Memory B cell (primary cell): ENCODE measurements at regions not wholly inside any gene's neighbourhood (a gene's known extent, or its start where the extent isn't known, plus 50 kb on each side); places are given as distances from the start of the nearest gene placed in this dataset.
"Not testable (repeated sequence)": the region's sequence is repeated elsewhere in the genome, so short reads cannot be mapped to it uniquely, and the experiment has no call there.

ENCODE experiments used
- ATAC-seq: fragments of 150-1000 bp; cut with Tn5 transposase; 2 replicates; pipeline ENCODE4 v1.10.0; 2021; ENCODE audit warnings: low read depth, mild to moderate bottlenecking, moderate library complexity
- DNase-seq, 2 donors: peaks; one replicate each; pipeline ENCODE4 v3.0.0; 2022; ENCODE audit warnings: low spot score in 2 of 2
- H3K27ac Mint-ChIP-seq: one replicate; pipeline ENCODE4 v1.8.0; 2022; ENCODE audit warnings: mild to moderate bottlenecking, moderate library complexity, mixed read lengths
- H3K27me3 Mint-ChIP-seq: one replicate; pipeline ENCODE4 v1.8.0; 2022; ENCODE audit warnings: mixed read lengths
- H3K36me3 Mint-ChIP-seq: one replicate; pipeline ENCODE4 v1.8.0; 2022; ENCODE audit warnings: mild to moderate bottlenecking, mixed read lengths
- H3K4me1 Mint-ChIP-seq: one replicate; pipeline ENCODE4 v1.8.0; 2022; ENCODE audit warnings: mixed read lengths
- H3K4me3 Mint-ChIP-seq: one replicate; pipeline ENCODE4 v1.8.0; 2022; ENCODE audit warnings: mild to moderate bottlenecking, moderate library complexity, mixed read lengths
- H3K9me3 Mint-ChIP-seq: one replicate; pipeline ENCODE4 v1.8.0; 2022; ENCODE audit warnings: mixed read lengths

DNA sequence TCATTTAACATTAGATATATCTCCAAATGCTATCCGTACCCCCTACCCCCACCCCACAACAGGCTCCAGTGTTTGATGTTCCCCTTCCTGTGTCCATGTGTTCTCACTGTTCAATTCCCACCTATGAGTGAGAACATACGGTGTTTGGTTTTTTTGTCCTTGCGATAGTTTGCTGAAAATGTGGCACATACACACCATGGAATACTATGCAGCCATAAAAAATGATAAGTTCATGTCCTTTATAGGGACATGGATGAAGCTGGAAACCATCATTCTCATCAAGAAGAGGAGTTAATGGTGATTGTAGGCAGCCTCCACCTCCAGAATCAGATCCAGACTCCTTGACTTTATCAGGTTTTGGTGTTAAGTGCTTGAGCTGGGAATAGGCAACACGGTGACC lies 261.1 kb downstream of the RCHY1 start:
- not testable (repeated sequence) for H3K27me3 Mint-ChIP-seq, H3K27ac Mint-ChIP-seq, DNase-seq, H3K36me3 Mint-ChIP-seq, H3K4me1 Mint-ChIP-seq, H3K4me3 Mint-ChIP-seq, ATAC-seq, H3K9me3 Mint-ChIP-seq

DNA sequence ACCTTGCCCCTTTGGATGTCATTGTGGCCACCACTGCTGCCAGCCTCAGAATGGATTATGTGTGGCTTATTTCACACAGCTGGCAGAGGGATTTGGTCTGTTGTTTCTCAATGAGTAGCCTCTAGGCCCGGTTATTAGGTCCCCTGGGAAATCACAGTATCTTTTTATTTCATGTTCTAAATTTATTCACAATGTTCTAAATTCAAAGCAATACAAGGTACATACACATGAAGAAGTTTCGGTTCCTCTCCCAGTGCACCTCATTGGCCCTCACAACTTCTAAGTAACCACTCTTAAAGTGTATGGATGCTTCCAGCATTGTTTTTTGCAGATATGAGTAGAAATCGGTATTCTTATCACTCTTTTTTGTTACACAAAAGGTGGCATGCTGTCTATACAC lies 262.7 kb downstream of the RCHY1 start:
- Mint-ChIP-seq H3K9me3 (peaks cover 2% of the 10 kb centered on the region), H3K4me1 (peaks cover 10% of the 10 kb centered on the region), H3K27ac (peak overlapping the region; percentile 17), H3K4me3 (peak overlapping the region; percentile 46), H3K27me3 (peaks cover 4% of the 10 kb centered on the region), H3K36me3 (no peaks in the 10 kb centered on the region)
- peak in 1 of 2 donors; percentile 25 for DNase-seq
- peak; percentile 97 for ATAC-seq

GRCh38 chr4:75249739-75250138 lies 264.5 kb downstream of the RCHY1 start:
- peaks cover 2% of the 10 kb centered on the region for H3K9me3 Mint-ChIP-seq
- H3K4me1 Mint-ChIP-seq = peaks cover 10% of the 10 kb centered on the region
- H3K27ac Mint-ChIP-seq = no peak overlapping the region
- ATAC-seq (no peak), DNase-seq (no peak)
- H3K27me3 Mint-ChIP-seq = peaks cover 2% of the 10 kb centered on the region
- H3K4me3 Mint-ChIP-seq = no peak overlapping the region
- no peaks in the 10 kb centered on the region for H3K36me3 Mint-ChIP-seq

GRCh38 chr4:75248770-75249407 lies 265.3 kb downstream of the RCHY1 start:
- Mint-ChIP-seq H3K27ac (no peak overlapping the region), H3K9me3 (peaks cover 2% of the 10 kb centered on the region), H3K4me1 (peaks cover 10% of the 10 kb centered on the region), H3K27me3 (peaks cover 2% of the 10 kb centered on the region), H3K4me3 (no peak overlapping the region), H3K36me3 (no peaks in the 10 kb centered on the region)
- ATAC-seq (no peak), DNase-seq (no peak)

GRCh38 chr4:75244325-75244724 lies 269.9 kb downstream of the RCHY1 start:
- H3K4me3 Mint-ChIP-seq = no peak overlapping the region
- H3K9me3 Mint-ChIP-seq = no peaks in the 10 kb centered on the region
- peaks cover 3% of the 10 kb centered on the region for H3K27me3 Mint-ChIP-seq
- ATAC-seq (no peak), DNase-seq (no peak)
- no peaks in the 10 kb centered on the region for H3K36me3 Mint-ChIP-seq
- H3K4me1 Mint-ChIP-seq = no peaks in the 10 kb centered on the region
- no peak overlapping the region for H3K27ac Mint-ChIP-seq

DNA sequence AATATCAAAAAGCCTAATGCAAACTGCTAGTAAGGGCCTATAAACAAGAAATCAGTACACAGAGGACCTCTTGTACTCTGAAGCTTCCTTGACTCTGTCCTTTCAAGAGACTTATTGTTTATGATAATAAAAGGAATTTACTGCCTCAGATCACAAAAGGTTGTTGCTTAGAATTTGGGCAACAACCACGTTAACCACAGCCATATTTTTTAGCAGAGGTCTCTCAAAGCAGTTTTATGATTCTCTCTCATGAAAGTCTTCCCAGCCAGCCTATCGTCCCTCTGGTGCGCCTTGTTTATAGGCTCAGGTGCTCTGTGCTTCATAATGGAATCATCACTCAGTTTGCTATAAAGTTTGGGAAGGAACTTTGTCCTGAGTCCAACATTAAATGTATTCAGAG lies 270.6 kb downstream of the RCHY1 start:
- ATAC-seq (no peak), DNase-seq (no peak)
- Mint-ChIP-seq H3K9me3 (no peaks in the 10 kb centered on the region), H3K4me3 (no peak overlapping the region), H3K4me1 (no peaks in the 10 kb centered on the region), H3K27me3 (peaks cover 3% of the 10 kb centered on the region), H3K27ac (no peak overlapping the region), H3K36me3 (no peaks in the 10 kb centered on the region)

GRCh38 chr4:75235359-75235951 lies 278.7 kb downstream of the RCHY1 start:
- Mint-ChIP-seq H3K4me3 (no peak overlapping the region), H3K4me1 (peaks cover 10% of the 10 kb centered on the region), H3K27me3 (no peaks in the 10 kb centered on the region), H3K36me3 (no peaks in the 10 kb centered on the region), H3K27ac (no peak overlapping the region), H3K9me3 (no peaks in the 10 kb centered on the region)
- ATAC-seq = peak; percentile 78
- DNase-seq = no peak

- no peaks in the 10 kb centered on the region for H3K9me3 Mint-ChIP-seq
- no peak for DNase-seq
- no peak overlapping the region for H3K4me3 Mint-ChIP-seq
- H3K27ac Mint-ChIP-seq = no peak overlapping the region
- ATAC-seq = no peak
- peaks cover 10% of the 10 kb centered on the region for H3K4me1 Mint-ChIP-seq
- H3K27me3 Mint-ChIP-seq = no peaks in the 10 kb centered on the region
- no peaks in the 10 kb centered on the region for H3K36me3 Mint-ChIP-seq
Measured at GRCh38 chr4:75232546-75232945, 281.7 kb downstream of the RCHY1 start.

DNA sequence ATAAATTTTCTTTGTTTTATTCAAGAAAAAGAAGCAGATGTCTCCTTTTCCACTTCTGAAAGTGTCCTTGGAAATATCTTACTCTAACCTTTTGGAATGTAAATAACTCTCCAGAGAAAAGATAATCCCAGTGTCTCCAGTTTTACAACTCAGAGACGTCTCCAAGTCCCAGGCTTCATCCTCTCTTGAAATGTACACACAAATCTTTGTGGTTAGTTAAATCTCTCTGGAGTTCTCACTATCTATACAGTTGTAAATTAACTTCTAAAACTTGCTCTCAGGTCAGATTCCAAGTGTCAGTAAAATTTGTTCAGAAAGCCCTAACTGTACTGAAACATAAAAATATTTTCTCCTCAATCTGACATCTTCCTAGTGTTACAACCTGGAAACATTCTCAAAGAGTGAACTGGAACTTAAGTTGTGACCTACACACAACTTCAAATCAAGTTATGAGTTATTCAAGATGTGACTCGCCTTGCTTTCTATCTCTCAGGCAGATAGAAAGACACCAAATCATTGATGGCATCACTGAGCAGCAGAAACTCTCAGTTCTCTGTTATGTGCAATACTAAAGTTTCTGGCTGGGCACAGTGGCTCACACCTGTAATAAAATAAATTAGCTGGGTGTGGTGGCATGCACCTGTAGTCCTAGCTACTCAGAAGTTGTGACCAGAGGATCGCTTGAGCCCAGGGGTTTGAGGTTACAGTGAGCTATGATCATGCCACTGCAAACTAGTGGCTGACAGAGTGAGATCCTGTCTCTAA lies 284.2 kb downstream of the RCHY1 start:
- ATAC-seq = no peak
- Mint-ChIP-seq H3K4me3 (no peak overlapping the region), H3K9me3 (peaks cover 2% of the 10 kb centered on the region), H3K27me3 (no peaks in the 10 kb centered on the region), H3K4me1 (no peaks in the 10 kb centered on the region), H3K36me3 (peaks cover 3% of the 10 kb centered on the region), H3K27ac (no peak overlapping the region)
- DNase-seq = no peak

DNA sequence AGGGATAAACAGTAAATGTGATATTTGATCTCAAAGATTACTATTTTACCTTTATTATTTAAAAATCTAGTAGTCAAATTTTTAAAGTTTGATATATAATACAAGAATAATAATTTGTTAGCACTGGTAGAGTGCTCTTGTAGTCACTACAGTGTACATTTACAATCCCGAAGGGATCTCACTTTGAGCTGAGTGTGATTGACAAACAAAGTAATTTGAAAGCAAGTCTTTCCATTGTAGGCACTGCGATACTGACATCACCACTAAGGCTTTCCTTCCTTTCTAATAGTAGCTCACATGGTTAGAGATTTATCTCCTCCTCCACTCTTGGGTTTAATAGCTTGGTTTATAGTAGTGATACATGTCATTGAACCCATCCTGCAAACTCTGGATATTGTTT lies 280.6 kb downstream of the PARM1 start:
- Mint-ChIP-seq H3K27ac (no peak overlapping the region), H3K36me3 (peaks cover 2% of the 10 kb centered on the region), H3K4me3 (no peak overlapping the region), H3K4me1 (no peaks in the 10 kb centered on the region), H3K27me3 (peaks cover 3% of the 10 kb centered on the region), H3K9me3 (peaks cover 4% of the 10 kb centered on the region)
- ATAC-seq = no peak
- no peak for DNase-seq

DNA sequence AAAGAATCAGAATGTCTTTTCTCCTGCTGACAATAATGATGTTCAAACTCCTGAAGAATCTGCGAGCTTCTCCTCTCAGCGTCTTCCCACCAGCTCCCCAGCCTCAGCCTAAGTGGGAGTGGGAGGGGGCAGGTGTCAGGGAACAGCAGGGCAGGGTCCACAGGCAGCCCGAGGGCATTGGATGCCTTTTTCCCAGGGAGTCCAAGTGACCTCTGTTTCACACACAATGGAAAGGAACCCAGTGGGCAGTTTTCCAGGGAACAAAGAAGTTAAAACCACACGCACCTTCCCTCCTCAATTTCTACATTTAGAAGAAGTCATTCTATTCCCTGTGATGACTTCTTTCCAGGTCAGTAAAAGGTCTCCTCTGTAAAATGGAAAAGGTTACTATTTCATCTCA lies 278.5 kb downstream of the PARM1 start:
- ATAC-seq = no peak
- Mint-ChIP-seq H3K27me3 (peaks cover 1% of the 10 kb centered on the region), H3K36me3 (no peaks in the 10 kb centered on the region), H3K27ac (no peak overlapping the region), H3K4me1 (peaks cover 2% of the 10 kb centered on the region), H3K9me3 (peaks cover 2% of the 10 kb centered on the region), H3K4me3 (no peak overlapping the region)
- no peak for DNase-seq

DNA sequence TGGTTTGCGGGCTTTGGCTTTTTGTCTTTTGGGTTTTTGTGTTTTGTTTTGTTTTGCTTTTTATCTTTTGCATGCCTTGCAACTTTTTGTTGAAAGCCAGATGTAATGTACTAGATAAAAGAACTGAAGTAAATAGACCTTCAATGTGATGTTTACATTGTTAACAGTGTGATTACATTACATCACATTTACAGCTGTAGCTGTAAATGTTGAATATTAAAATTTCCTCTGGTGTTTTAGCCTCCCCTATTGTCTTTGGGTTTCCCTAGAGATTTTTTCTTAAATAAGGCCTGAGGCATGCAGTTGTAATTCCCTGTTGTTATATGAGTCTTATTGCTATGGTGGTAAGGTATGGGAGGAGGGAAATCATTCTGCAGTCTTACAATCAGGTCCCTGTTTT lies 275.0 kb downstream of the PARM1 start:
- H3K4me3 Mint-ChIP-seq = no peak overlapping the region
- H3K27ac Mint-ChIP-seq = no peak overlapping the region
- H3K9me3 Mint-ChIP-seq = no peaks in the 10 kb centered on the region
- DNase-seq = no peak
- H3K36me3 Mint-ChIP-seq = peaks cover 2% of the 10 kb centered on the region
- no peak for ATAC-seq
- peaks cover 5% of the 10 kb centered on the region for H3K27me3 Mint-ChIP-seq
- H3K4me1 Mint-ChIP-seq = peaks cover 2% of the 10 kb centered on the region

DNA sequence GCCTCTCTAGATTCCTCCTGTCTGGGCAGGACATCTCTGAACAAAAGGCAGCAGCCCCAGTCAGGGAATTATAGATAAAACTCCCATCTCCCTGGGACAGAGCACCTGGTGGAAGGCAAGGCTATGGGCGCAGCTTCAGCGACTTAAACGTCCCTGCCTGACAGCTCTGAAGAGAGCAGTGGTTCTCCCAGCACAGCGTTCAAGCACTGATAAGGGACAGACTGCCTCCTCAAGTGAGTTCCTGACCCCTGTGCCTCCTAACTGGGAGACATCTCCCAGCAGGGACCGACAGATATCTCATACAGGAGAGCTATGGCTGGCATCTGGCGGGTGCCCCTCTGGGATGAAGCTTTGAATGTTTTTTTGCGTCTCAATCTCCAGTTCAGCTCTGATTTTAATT lies 262.2 kb downstream of the PARM1 start:
- Mint-ChIP-seq H3K4me3 (no peak overlapping the region), H3K27ac (no peak overlapping the region), H3K36me3 (no peaks in the 10 kb centered on the region), H3K27me3 (peaks cover 6% of the 10 kb centered on the region), H3K9me3 (peaks cover 10% of the 10 kb centered on the region), H3K4me1 (no peaks in the 10 kb centered on the region)
- no peak for DNase-seq
- ATAC-seq = no peak

- Mint-ChIP-seq H3K9me3 (peaks cover 9% of the 10 kb centered on the region), H3K36me3 (no peaks in the 10 kb centered on the region), H3K4me3 (no peak overlapping the region), H3K27me3 (peaks cover 6% of the 10 kb centered on the region), H3K27ac (no peak overlapping the region), H3K4me1 (no peaks in the 10 kb centered on the region)
- ATAC-seq (no peak), DNase-seq (no peak)
Measured at GRCh38 chr4:75194180-75194579, 261.3 kb downstream of the PARM1 start.
